ENCODE measurements at regions not wholly inside any gene's neighbourhood (a gene's known extent, or its start where the extent isn't known, plus 50 kb on each side); places are given as distances from the start of the nearest gene placed in this dataset.

- DNase-seq (ENCODE audit: extremely low spot score) = no peak
- CTCF ChIA-PET = no interaction called here
- POLR2A ChIA-PET = no interaction called here
These were observed 61.2 kb downstream of the MBD3L1 start for GRCh38 chr19:8893419-8893818.

GRCh38 chr19:8897106-8897505, 64.9 kb downstream of the MBD3L1 start:
- DNase-seq (ENCODE audit: extremely low spot score) = no peak
- CTCF ChIA-PET = no interaction called here
- TF ChIP-seq SP1 (IDR thresholded peaks at IDR 0.05) (no peak), FOXK2 (IDR thresholded peaks at IDR 0.05) (no peak), CTBP1 (IDR thresholded peaks at IDR 0.05; ENCODE audit: borderline replicate concordance) (no peak), NFRKB (IDR thresholded peaks at IDR 0.05) (no peak), ZNF384 (IDR thresholded peaks at IDR 0.05) (no peak), BHLHE40 (IDR thresholded peaks at IDR 0.05; ENCODE audit: borderline replicate concordance) (no peak)
- POLR2A ChIA-PET = no interaction called here

More at GRCh38 chr19:8893419-8893818, 61.2 kb downstream of the MBD3L1 start:
- TF ChIP-seq ELF4 (IDR thresholded peaks at IDR 0.05) (no peak), NFRKB (IDR thresholded peaks at IDR 0.05) (no peak), TARDBP (IDR thresholded peaks at IDR 0.05) (no peak), L3MBTL2 (conservative IDR thresholded peaks at IDR 0.05) (no peak), ARNT (IDR thresholded peaks at IDR 0.05) (no peak)

- no peak for DNase-seq (ENCODE audit: extremely low spot score)
- POLR2A ChIA-PET = no interaction called here
- CTCF ChIA-PET = no interaction called here
- TF ChIP-seq ZNF384 (IDR thresholded peaks at IDR 0.05) (no peak), CTBP1 (IDR thresholded peaks at IDR 0.05; ENCODE audit: borderline replicate concordance) (no peak), BHLHE40 (IDR thresholded peaks at IDR 0.05; ENCODE audit: borderline replicate concordance) (no peak), LEF1 (IDR thresholded peaks at IDR 0.05; ENCODE audit: borderline replicate concordance) (no peak), HDGF (IDR thresholded peaks at IDR 0.05; ENCODE audit: borderline replicate concordance) (no peak), L3MBTL2 (conservative IDR thresholded peaks at IDR 0.05) (no peak), ARNT (IDR thresholded peaks at IDR 0.05) (no peak), SP1 (IDR thresholded peaks at IDR 0.05) (no peak), FOXA1 (IDR thresholded peaks at IDR 0.05) (no peak), FOXK2 (IDR thresholded peaks at IDR 0.05) (no peak), NFRKB (IDR thresholded peaks at IDR 0.05) (no peak)
These were observed 67.2 kb downstream of the MBD3L1 start for GRCh38 chr19:8899356-8899755.

- POLR2A ChIA-PET = no interaction called here
- no peak for DNase-seq (ENCODE audit: extremely low spot score)
- CTCF ChIA-PET = no interaction called here
- no peak for TF ChIP-seq TARDBP (IDR thresholded peaks at IDR 0.05)
- no peak for TF ChIP-seq CTBP1 (IDR thresholded peaks at IDR 0.05; ENCODE audit: borderline replicate concordance)
- TF ChIP-seq L3MBTL2 (conservative IDR thresholded peaks at IDR 0.05) = no peak
These were observed 68.2 kb downstream of the MBD3L1 start for GRCh38 chr19:8900421-8900820.

GRCh38 chr19:8902520-8902919, 70.3 kb downstream of the MBD3L1 start:
- CTCF ChIA-PET = no interaction called here
- POLR2A ChIA-PET = no interaction called here
- DNase-seq (ENCODE audit: extremely low spot score) = no peak
- TF ChIP-seq PKNOX1 (IDR thresholded peaks at IDR 0.05) (no peak), BHLHE40 (IDR thresholded peaks at IDR 0.05; ENCODE audit: borderline replicate concordance) (no peak), SUZ12 (IDR thresholded peaks at IDR 0.05) (no peak), FOXA1 (IDR thresholded peaks at IDR 0.05) (no peak), TARDBP (IDR thresholded peaks at IDR 0.05) (no peak), HDGF (IDR thresholded peaks at IDR 0.05; ENCODE audit: borderline replicate concordance) (no peak), CTBP1 (IDR thresholded peaks at IDR 0.05; ENCODE audit: borderline replicate concordance) (no peak), ZNF384 (IDR thresholded peaks at IDR 0.05) (no peak), ELF4 (IDR thresholded peaks at IDR 0.05) (no peak), NFRKB (IDR thresholded peaks at IDR 0.05) (no peak), ARNT (IDR thresholded peaks at IDR 0.05) (no peak), LEF1 (IDR thresholded peaks at IDR 0.05; ENCODE audit: borderline replicate concordance) (no peak), SP1 (IDR thresholded peaks at IDR 0.05) (no peak), FOXK2 (IDR thresholded peaks at IDR 0.05) (no peak), FOXM1 (IDR thresholded peaks at IDR 0.05; ENCODE audit: borderline replicate concordance) (no peak), L3MBTL2 (conservative IDR thresholded peaks at IDR 0.05) (no peak)

- CTCF ChIA-PET = no interaction called here
- TF ChIP-seq FOXK2 (IDR thresholded peaks at IDR 0.05) = no peak
- TF ChIP-seq SUZ12 (IDR thresholded peaks at IDR 0.05) = no peak
- no peak for TF ChIP-seq SP1 (IDR thresholded peaks at IDR 0.05)
- no peak for TF ChIP-seq PKNOX1 (IDR thresholded peaks at IDR 0.05)
- TF ChIP-seq FOXM1 (IDR thresholded peaks at IDR 0.05; ENCODE audit: borderline replicate concordance) = no peak
- TF ChIP-seq NFRKB (IDR thresholded peaks at IDR 0.05) = no peak
- no peak for TF ChIP-seq ARNT (IDR thresholded peaks at IDR 0.05)
- no peak for TF ChIP-seq LEF1 (IDR thresholded peaks at IDR 0.05; ENCODE audit: borderline replicate concordance)
- no peak for TF ChIP-seq BHLHE40 (IDR thresholded peaks at IDR 0.05; ENCODE audit: borderline replicate concordance)
- TF ChIP-seq FOXA1 (IDR thresholded peaks at IDR 0.05) = no peak
- no peak for TF ChIP-seq CTBP1 (IDR thresholded peaks at IDR 0.05; ENCODE audit: borderline replicate concordance)
- no peak for TF ChIP-seq HDGF (IDR thresholded peaks at IDR 0.05; ENCODE audit: borderline replicate concordance)
- no peak for TF ChIP-seq ELF4 (IDR thresholded peaks at IDR 0.05)
- no peak for TF ChIP-seq TARDBP (IDR thresholded peaks at IDR 0.05)
- TF ChIP-seq L3MBTL2 (conservative IDR thresholded peaks at IDR 0.05) = no peak
- TF ChIP-seq ZNF384 (IDR thresholded peaks at IDR 0.05) = no peak
- POLR2A ChIA-PET = no interaction called here
- no peak for DNase-seq (ENCODE audit: extremely low spot score)
These were observed 72.4 kb downstream of the MBD3L1 start for GRCh38 chr19:8904597-8904996.

GRCh38 chr19:8905342-8905741, 73.2 kb downstream of the MBD3L1 start:
- DNase-seq (ENCODE audit: extremely low spot score) = no peak
- TF ChIP-seq SP1 (IDR thresholded peaks at IDR 0.05) (no peak), FOXA1 (IDR thresholded peaks at IDR 0.05) (no peak), HDGF (IDR thresholded peaks at IDR 0.05; ENCODE audit: borderline replicate concordance) (no peak), PKNOX1 (IDR thresholded peaks at IDR 0.05) (no peak), ELF4 (IDR thresholded peaks at IDR 0.05) (no peak), FOXM1 (IDR thresholded peaks at IDR 0.05; ENCODE audit: borderline replicate concordance) (no peak), BHLHE40 (IDR thresholded peaks at IDR 0.05; ENCODE audit: borderline replicate concordance) (no peak), LEF1 (IDR thresholded peaks at IDR 0.05; ENCODE audit: borderline replicate concordance) (no peak), FOXK2 (IDR thresholded peaks at IDR 0.05) (no peak), SUZ12 (IDR thresholded peaks at IDR 0.05) (no peak)
- POLR2A ChIA-PET = no interaction called here
- CTCF ChIA-PET = no interaction called here
